HG02623 (cell line): ENCODE measurements at regions not wholly inside any gene's neighbourhood (a gene's known extent, or its start where the extent isn't known, plus 50 kb on each side); places are given as distances from the start of the nearest gene placed in this dataset.

Source experiments
- ATAC-seq: cut with Tn5 transposase; IDR thresholded peaks from one replicate; pipeline ENCODE4 v1.9.1; 2021; ENCODE audit warnings: moderate library complexity; ENCODE audit not compliant: unreplicated experiment

DNA sequence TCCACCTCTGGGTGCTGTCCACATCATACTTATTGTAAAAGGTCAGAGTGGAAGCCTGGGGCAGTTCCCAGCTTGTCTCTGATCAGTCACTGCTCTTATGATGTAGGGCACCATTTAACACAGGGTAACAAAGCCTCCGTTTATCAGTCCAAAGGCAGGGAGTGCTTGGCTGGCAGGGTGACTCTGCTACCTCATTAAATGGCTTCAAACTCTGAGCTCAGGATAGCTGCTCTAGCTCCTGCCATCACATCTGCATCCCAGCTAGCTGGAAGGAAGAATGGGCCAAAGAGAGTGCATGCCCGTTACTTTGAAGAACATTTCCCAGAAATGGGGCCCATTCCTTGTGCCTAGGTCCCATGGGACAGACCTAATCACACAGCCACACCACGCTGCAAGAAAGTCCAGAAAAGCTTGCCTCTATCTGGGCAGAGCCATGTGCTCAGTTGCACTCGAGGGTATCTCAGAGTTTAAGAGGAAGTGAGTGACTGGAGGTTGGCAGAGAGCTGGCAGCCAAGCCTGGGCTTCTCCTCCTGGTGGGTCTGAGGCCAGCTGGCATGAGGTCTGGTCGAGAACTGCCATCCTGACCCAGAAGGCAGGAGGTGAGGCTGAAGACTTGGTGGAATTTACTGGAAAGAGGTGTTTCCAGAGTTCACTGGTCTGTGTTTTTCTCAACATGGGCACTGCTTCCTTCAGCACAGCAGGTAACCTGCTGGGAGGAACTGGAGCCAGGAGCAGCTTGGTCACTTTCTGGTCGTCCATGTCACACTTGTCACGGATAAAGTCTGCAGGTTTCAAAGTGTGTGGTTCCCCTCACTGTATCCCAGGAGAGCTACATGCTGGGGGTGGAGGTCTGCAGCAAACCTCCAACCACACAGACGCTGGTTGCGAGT lies 935.7 kb downstream of the BRD1 start:
- ATAC-seq: no peak

DNA sequence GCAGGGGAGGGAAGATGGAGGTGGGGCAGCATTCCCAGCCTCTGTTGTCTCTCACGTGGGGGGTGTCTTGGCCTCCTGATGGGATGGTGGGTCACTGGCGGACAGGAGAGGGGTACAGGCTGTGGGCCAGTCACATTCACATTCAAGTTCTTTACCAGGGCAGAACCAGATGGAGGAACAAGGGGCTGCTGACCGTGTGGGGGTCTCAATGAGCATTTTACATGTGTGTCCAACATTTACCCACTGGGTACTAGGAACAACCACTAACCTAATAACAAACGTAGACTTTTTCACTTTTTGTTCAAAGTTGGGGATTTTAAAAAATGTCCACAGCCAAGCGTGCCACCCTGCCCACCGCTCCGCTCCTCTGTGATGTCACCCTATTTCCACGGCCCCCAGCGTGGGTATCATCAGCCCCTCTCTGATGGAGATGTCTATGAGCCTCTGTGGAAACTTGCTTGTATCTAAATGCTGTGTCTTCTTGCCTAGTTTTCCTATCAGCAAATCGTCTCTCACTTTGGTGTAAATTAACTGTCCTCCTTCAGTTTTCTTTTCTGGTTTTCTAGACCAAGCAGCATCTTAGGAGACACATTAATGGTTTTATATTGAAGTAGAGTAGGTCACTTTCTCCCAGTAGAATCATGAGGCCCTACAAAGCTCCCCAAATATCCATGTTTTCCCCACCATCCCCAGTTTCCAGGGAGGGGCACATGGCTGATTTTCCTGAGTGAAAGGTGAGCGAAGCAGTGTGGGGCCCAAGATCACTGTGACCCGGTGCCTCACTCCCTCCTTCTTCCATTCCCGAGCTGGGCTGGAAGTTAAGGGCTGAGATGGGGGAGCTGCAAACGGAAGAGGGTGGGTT lies 936.7 kb downstream of the BRD1 start:
- ATAC-seq: no peak

DNA sequence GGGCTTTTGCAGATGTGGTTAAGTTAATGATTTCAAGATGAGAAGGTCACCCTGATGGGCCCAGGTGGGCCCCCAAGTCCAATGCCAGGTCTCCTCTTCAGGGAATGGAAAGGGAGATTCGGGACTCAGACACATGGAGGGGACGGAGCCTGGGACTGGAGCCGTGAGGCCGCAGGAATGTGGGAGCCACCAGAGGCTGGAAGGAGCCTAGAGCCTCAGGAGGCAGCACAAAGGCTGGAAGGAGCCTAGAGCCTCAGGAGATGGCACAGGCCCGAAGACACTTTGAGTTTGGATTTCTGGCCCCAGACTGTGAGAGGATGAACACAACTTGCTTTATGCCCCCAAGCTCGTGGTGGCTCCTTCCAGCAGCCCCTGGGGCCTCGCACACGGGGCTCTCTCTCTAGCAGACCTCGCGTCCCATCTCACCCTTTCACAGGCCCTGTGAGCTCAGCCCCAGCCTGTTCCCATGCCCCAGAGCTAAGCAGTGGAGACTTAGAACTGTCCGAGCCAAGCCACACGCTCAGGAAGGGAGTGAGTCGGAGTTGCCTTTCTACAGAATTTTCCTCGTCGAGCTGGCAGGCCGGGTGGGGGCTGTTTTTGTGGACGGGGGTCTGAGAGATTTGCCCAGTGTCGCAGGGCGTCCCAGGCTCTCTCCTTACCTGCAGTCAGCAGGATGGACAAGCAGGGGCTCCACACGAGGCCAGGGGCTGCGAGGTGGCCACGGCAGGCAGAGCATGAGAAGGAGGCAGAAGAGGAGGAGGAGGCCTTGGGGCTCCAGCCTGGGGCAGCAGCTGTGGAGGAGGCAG lies 937.6 kb downstream of the BRD1 start:
- ATAC-seq: no peak

DNA sequence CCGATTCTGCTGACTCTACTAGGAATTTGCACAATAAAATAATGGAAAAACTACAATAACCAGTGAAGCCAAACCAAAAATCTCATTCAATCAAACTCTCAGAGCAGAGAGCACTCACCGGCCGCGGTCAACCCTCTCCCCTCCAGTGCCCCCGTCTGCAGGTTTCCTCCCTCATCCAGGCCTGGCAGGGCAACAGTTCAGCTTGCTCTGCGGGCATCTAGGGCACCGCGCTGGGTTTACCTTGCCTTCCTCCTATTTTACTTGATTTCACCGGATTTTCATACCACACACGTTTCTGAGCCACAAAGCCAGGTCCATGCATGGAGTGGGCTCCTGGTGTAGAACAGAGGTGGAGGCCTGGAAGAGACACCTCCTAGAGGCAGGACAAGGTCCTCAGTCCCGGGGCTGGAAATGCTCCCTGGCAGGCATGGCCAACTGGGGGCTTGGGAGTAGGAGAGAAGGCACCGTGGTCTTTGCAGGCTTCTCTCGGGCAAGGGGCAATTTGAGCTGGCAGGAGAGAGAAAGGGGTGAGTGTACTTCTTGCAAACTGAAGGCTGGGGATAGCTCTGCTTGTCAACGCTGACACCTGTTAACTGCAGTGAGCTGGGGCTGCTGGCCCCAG lies 938.4 kb downstream of the BRD1 start:
- no peak for ATAC-seq

- ATAC-seq: no peak
Observed at GRCh38 chr22:48888466-48889208, 939.0 kb downstream of the BRD1 start.

DNA sequence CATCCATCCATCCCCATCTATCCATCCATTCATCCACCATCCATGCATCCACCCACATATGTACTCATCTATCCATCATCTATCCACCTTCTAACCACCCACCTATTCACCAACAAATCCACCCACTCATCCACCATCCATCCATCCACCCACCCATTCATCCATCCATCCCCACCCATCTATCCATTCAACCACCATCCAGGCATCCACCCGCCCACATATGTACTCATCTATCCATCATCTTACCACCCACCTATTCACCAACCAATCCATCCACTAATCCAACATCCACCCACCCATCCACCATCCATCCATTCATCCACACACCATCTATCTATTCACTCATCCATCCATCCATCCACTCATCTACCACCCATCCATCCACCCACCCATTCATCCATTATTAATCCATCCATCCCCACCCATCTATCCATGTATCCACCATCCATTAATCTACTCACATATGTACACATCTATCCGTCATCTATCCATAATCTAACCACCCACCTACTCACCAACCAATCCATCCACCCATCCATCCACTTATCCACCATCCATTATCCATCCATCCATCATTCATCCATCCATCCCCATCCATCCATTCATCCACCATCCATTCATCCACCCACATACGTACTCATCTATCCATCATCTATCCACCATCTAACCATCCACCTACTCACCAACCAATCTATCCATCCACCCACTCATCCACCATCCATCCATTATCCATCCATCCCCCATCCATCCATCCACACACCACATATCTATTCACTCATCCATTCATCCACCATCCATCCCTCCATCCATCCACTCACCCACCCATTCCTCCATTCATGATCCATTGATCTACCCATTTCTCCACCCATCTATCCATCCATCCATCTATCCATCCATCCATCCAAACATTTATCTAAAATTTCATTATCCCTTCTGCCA lies 940.0 kb downstream of the BRD1 start:
- ATAC-seq: no peak

DNA sequence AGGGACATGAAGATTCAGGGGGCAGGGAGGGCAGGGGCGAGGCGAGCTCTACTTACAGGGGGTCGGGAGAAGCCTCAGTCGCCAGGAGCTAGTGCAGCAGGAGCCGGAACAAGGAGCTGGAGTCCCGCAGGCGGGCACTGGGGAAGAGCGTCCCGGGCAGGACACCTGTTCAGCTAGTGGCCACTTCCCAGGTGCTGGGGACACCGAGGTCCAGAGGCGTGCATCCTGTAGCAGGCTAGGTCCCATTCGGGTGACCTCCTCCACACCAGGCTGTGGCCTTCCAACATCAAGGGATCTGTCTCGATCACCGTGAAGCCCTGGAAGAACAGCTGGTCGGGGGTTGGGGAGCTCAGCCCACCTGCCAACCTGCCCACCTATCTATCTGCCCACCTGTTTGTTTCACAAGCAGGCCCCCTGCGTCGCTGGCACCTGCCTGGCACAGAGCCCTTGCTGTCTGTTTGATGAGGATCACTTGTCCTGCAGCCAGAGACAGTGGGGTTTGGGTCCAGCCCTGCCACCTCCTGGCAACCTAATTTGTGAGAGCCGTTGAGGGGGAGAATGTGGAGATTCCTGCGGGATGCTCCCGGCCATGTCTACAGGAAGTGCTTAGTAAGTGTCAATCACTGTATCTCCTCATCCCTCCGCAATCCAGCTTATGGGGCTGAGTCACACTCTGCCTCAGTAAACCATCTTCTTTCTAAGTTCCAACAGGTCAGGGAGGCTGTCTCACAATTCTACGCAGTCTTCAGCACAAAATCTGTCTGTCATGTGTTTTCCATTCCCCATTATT lies 940.9 kb downstream of the BRD1 start:
- ATAC-seq: no peak

- ATAC-seq: no peak
Observed at GRCh38 chr22:48885919-48886305, 941.8 kb downstream of the BRD1 start.

- ATAC-seq: no peak
Observed at GRCh38 chr22:48885271-48885918, 942.3 kb downstream of the BRD1 start.

GRCh38 chr22:48884786-48885185 lies 942.9 kb downstream of the BRD1 start:
- no peak for ATAC-seq

- no peak for ATAC-seq
Observed at GRCh38 chr22:48884324-48884723, 943.3 kb downstream of the BRD1 start.

GRCh38 chr22:48883211-48883960 lies 944.3 kb downstream of the BRD1 start:
- no peak for ATAC-seq

- no peak for ATAC-seq
Observed at GRCh38 chr22:48882636-48883200, 945.0 kb downstream of the BRD1 start.

- ATAC-seq: no peak
Observed at GRCh38 chr22:48881326-48881980, 946.2 kb downstream of the BRD1 start.

- no peak for ATAC-seq
Observed at GRCh38 chr22:48880749-48881148, 946.9 kb downstream of the BRD1 start.

- ATAC-seq: no peak
Observed at GRCh38 chr22:48876951-48877350, 950.7 kb downstream of the BRD1 start.
